ENCODE measurements at regions not wholly inside any gene's neighbourhood (a gene's known extent, or its start where the extent isn't known, plus 50 kb on each side); places are given as distances from the start of the nearest gene placed in this dataset.

- Histone ChIP-seq H3K4me2 (ENCODE audit: low read length) (no peak overlapping the region), H3K27ac (ENCODE audit: low read depth, low read length) (no peak overlapping the region), H3K36me3 (ENCODE audit: control insufficient read depth in 1 of 2, insufficient read depth in 2 of 2, low read length in 2 of 2) (no peaks in the 10 kb centered on the region), H2AFZ (ENCODE audit: low read depth, low read length, poor library complexity, severe bottlenecking) (no peak overlapping the region), H3K4me1 (ENCODE audit: control insufficient read depth in 1 of 2, insufficient read depth in 2 of 2, low read length in 2 of 2) (no peaks in the 10 kb centered on the region), H3K9me2 (ENCODE audit: insufficient read depth) (no peaks in the 10 kb centered on the region), H3K9me3 (ENCODE audit: control insufficient read depth in 1 of 2, insufficient read depth in 1 of 2, low read depth in 1 of 2, low read length in 2 of 2) (no peaks in the 10 kb centered on the region), H3K27me3 (ENCODE audit: insufficient read depth, low read length) (peaks cover 31% of the 10 kb centered on the region), H4K20me1 (ENCODE audit: insufficient read depth) (no peaks in the 10 kb centered on the region), H3K79me2 (ENCODE audit: insufficient read depth, low read length) (no peaks in the 10 kb centered on the region), H3K4me3 (replicated peaks in 1 of 2; ENCODE audit: low read depth in 1 of 2, low read length in 2 of 2) (no peak overlapping the region), H3K9ac (ENCODE audit: low read length) (no peak overlapping the region)
- ChIA-PET CTCF (interaction anchor here (1.3 to 5.2 kb wide), 13 partner anchors 10 to 266 kb away, joined by 3 to 139 read pairs (median 6); no protein-coding TSS in a partner anchor), POLR2A (interaction anchor here (0.7 to 1.4 kb wide), 2 partner anchors 250 to 266 kb away, joined by 4 read pairs; no protein-coding TSS in a partner anchor), RAD21 (ENCODE audit: low non-redundant PET in 1 of 2, low total read pairs in 2 of 2, uncharacterized antibody in 2 of 2, unreplicated experiment in 2 of 2) (interaction anchor here (1.6 to 3.0 kb wide), 2 partner anchors 266 kb away, joined by 12 to 32 read pairs; no protein-coding TSS in a partner anchor)
- TF ChIP-seq CBX3 (IDR thresholded peaks at IDR 0.05; ENCODE audit: low read depth), result no peak
- TF ChIP-seq JUND (IDR thresholded peaks at IDR 0.05), result no peak
- no peak for TF ChIP-seq SRF (IDR thresholded peaks at IDR 0.05; ENCODE audit: low read depth)
- TF ChIP-seq ELF1 (IDR thresholded peaks at IDR 0.05; ENCODE audit: borderline replicate concordance, low read depth), result no peak
- TF ChIP-seq YY1 (IDR thresholded peaks at IDR 0.05; ENCODE audit: extremely low read depth, insufficient replicate concordance, low read depth, low read length), result no peak
- no peak for TF ChIP-seq POLR2AphosphoS5 (IDR thresholded peaks at IDR 0.05; ENCODE audit: low read depth, low read length)
- TF ChIP-seq SP1 (IDR thresholded peaks at IDR 0.05; ENCODE audit: low read depth), result no peak
- no peak for TF ChIP-seq ZBTB33 (IDR thresholded peaks at IDR 0.05; ENCODE audit: extremely low read depth, insufficient replicate concordance, low read length)
- intact Hi-C loops (cut with micrococcal nuclease), result loop anchor here (1.0 to 2.0 kb wide), 2 partner anchors 179 to 266 kb away; no protein-coding TSS in a partner anchor
- BruUV-seq (replicated peaks), result no TSS peak
- DNase-seq (ENCODE audit: low read depth, low spot score) (no peak), ATAC-seq (no peak)
Measured at GRCh38 chr16:86251682-86252081, 258.6 kb upstream of the FOXF1 start.
